T-helper 17 cell (primary cell): ENCODE measurements at regions not wholly inside any gene's neighbourhood (a gene's known extent, or its start where the extent isn't known, plus 50 kb on each side); places are given as distances from the start of the nearest gene placed in this dataset.

Experiments
- ATAC-seq: fragments of 150-1000 bp; cut with Tn5 transposase; 2 replicates; pipeline ENCODE4 v1.10.0; 2021; ENCODE audit warnings: mild to moderate bottlenecking, moderate library complexity
- DNase-seq, 3 donors: peaks; one replicate each; pipeline versions ENCODE4 v3.0.0 to v3.0.0-alpha.2; 2020 to 2021
- H3K9me3 ChIP-seq: one replicate; pipeline ENCODE4 v1.7.0; 2013; ENCODE audit warnings: low read length, mild to moderate bottlenecking; ENCODE audit not compliant: control insufficient read depth, poor library complexity, severe bottlenecking
- H3K27ac Mint-ChIP-seq: one replicate; pipeline ENCODE4 v1.8.0; 2022; ENCODE audit warnings: mild to moderate bottlenecking, moderate library complexity, mixed read lengths
- H3K27me3 Mint-ChIP-seq: one replicate; pipeline ENCODE4 v1.8.0; 2022; ENCODE audit warnings: mixed read lengths
- H3K36me3 Mint-ChIP-seq: one replicate; pipeline ENCODE4 v1.8.0; 2022; ENCODE audit warnings: low read depth, mixed read lengths
- H3K4me1 Mint-ChIP-seq: one replicate; pipeline ENCODE4 v1.8.0; 2022; ENCODE audit warnings: mild to moderate bottlenecking, mixed read lengths
- H3K4me3 Mint-ChIP-seq: one replicate; pipeline ENCODE4 v1.8.0; 2022; ENCODE audit warnings: mild to moderate bottlenecking, moderate library complexity, mixed read lengths

GRCh38 chr2:53442093-53442492 lies 325.5 kb upstream of the CHAC2 start:
- Mint-ChIP-seq H3K4me3 (no peak overlapping the region), H3K36me3 (no peaks in the 10 kb centered on the region), H3K27me3 (peaks cover 16% of the 10 kb centered on the region), H3K27ac (no peak overlapping the region), H3K4me1 (no peaks in the 10 kb centered on the region)
- no peak for ATAC-seq
- DNase-seq: no peak
- no peaks in the 10 kb centered on the region for H3K9me3 ChIP-seq

- no peak overlapping the region for H3K4me3 Mint-ChIP-seq
- H3K27me3 Mint-ChIP-seq: peaks cover 7% of the 10 kb centered on the region
- H3K9me3 ChIP-seq: no peaks in the 10 kb centered on the region
- no peaks in the 10 kb centered on the region for H3K36me3 Mint-ChIP-seq
- no peak for DNase-seq
- no peak overlapping the region for H3K27ac Mint-ChIP-seq
- no peaks in the 10 kb centered on the region for H3K4me1 Mint-ChIP-seq
- no peak for ATAC-seq
These were observed 328.9 kb upstream of the CHAC2 start for GRCh38 chr2:53438692-53439091.

GRCh38 chr2:53438100-53438499 lies 329.5 kb upstream of the CHAC2 start:
- Mint-ChIP-seq H3K27ac (no peak overlapping the region), H3K4me3 (no peak overlapping the region), H3K4me1 (no peaks in the 10 kb centered on the region), H3K36me3 (no peaks in the 10 kb centered on the region), H3K27me3 (peaks cover 7% of the 10 kb centered on the region)
- no peaks in the 10 kb centered on the region for H3K9me3 ChIP-seq
- no peak for DNase-seq
- no peak for ATAC-seq

GRCh38 chr2:53437371-53437770 lies 330.2 kb upstream of the CHAC2 start:
- Mint-ChIP-seq H3K27ac (no peak overlapping the region), H3K27me3 (peaks cover under 1% of the 10 kb centered on the region), H3K4me3 (no peak overlapping the region), H3K4me1 (no peaks in the 10 kb centered on the region), H3K36me3 (no peaks in the 10 kb centered on the region)
- no peak for ATAC-seq
- no peak for DNase-seq
- H3K9me3 ChIP-seq: no peaks in the 10 kb centered on the region

- Mint-ChIP-seq H3K27ac (no peak overlapping the region), H3K27me3 (no peaks in the 10 kb centered on the region), H3K36me3 (no peaks in the 10 kb centered on the region), H3K4me1 (no peaks in the 10 kb centered on the region), H3K4me3 (no peak overlapping the region)
- no peaks in the 10 kb centered on the region for H3K9me3 ChIP-seq
- DNase-seq: no peak
- ATAC-seq: no peak
These were observed 330.7 kb upstream of the CHAC2 start for GRCh38 chr2:53436882-53437281.

GRCh38 chr2:53435610-53436009 lies 332.0 kb upstream of the CHAC2 start:
- ATAC-seq (no peak), DNase-seq (no peak)
- no peaks in the 10 kb centered on the region for H3K36me3 Mint-ChIP-seq
- H3K27ac Mint-ChIP-seq: no peak overlapping the region
- no peak overlapping the region for H3K4me3 Mint-ChIP-seq
- no peaks in the 10 kb centered on the region for H3K27me3 Mint-ChIP-seq
- H3K4me1 Mint-ChIP-seq: no peaks in the 10 kb centered on the region
- H3K9me3 ChIP-seq: no peaks in the 10 kb centered on the region

GRCh38 chr2:53434466-53434865 lies 333.1 kb upstream of the CHAC2 start:
- DNase-seq (no peak), ATAC-seq (no peak)
- no peaks in the 10 kb centered on the region for H3K4me1 Mint-ChIP-seq

GRCh38 chr2:53432936-53433335 lies 334.7 kb upstream of the CHAC2 start:
- no peak for ATAC-seq
- Mint-ChIP-seq H3K36me3 (no peaks in the 10 kb centered on the region), H3K27ac (no peak overlapping the region), H3K4me1 (no peaks in the 10 kb centered on the region), H3K4me3 (no peak overlapping the region), H3K27me3 (peaks cover 5% of the 10 kb centered on the region)
- H3K9me3 ChIP-seq: no peaks in the 10 kb centered on the region
- DNase-seq: no peak

More at GRCh38 chr2:53434466-53434865, 333.1 kb upstream of the CHAC2 start:
- no peak overlapping the region for H3K4me3 Mint-ChIP-seq
- no peaks in the 10 kb centered on the region for H3K27me3 Mint-ChIP-seq
- H3K9me3 ChIP-seq: no peaks in the 10 kb centered on the region
- no peaks in the 10 kb centered on the region for H3K36me3 Mint-ChIP-seq
- H3K27ac Mint-ChIP-seq: no peak overlapping the region

- no peak overlapping the region for H3K27ac Mint-ChIP-seq
- ATAC-seq (no peak), DNase-seq (no peak)
- no peaks in the 10 kb centered on the region for H3K36me3 Mint-ChIP-seq
- no peaks in the 10 kb centered on the region for H3K4me1 Mint-ChIP-seq
- no peak overlapping the region for H3K4me3 Mint-ChIP-seq
- H3K27me3 Mint-ChIP-seq: peaks cover 5% of the 10 kb centered on the region
- H3K9me3 ChIP-seq: no peaks in the 10 kb centered on the region
These were observed 337.7 kb upstream of the CHAC2 start for GRCh38 chr2:53429901-53430300.

GRCh38 chr2:53424902-53425301 lies 342.7 kb upstream of the CHAC2 start:
- Mint-ChIP-seq H3K36me3 (no peaks in the 10 kb centered on the region), H3K27me3 (peaks cover 5% of the 10 kb centered on the region), H3K27ac (no peak overlapping the region), H3K4me3 (no peak overlapping the region), H3K4me1 (no peaks in the 10 kb centered on the region)
- no peaks in the 10 kb centered on the region for H3K9me3 ChIP-seq
- DNase-seq: no peak
- no peak for ATAC-seq

GRCh38 chr2:53423465-53423864 lies 344.1 kb upstream of the CHAC2 start:
- no peaks in the 10 kb centered on the region for H3K9me3 ChIP-seq
- Mint-ChIP-seq H3K27ac (no peak overlapping the region), H3K36me3 (no peaks in the 10 kb centered on the region), H3K27me3 (peaks cover under 1% of the 10 kb centered on the region), H3K4me3 (no peak overlapping the region), H3K4me1 (no peaks in the 10 kb centered on the region)
- DNase-seq (no peak), ATAC-seq (no peak)

GRCh38 chr2:53422979-53423378 lies 344.6 kb upstream of the CHAC2 start:
- no peak overlapping the region for H3K27ac Mint-ChIP-seq
- no peak overlapping the region for H3K4me3 Mint-ChIP-seq
- H3K36me3 Mint-ChIP-seq: no peaks in the 10 kb centered on the region
- no peaks in the 10 kb centered on the region for H3K4me1 Mint-ChIP-seq
- no peak for ATAC-seq
- no peaks in the 10 kb centered on the region for H3K9me3 ChIP-seq
- H3K27me3 Mint-ChIP-seq: no peaks in the 10 kb centered on the region
- no peak for DNase-seq

- no peaks in the 10 kb centered on the region for H3K4me1 Mint-ChIP-seq
- no peaks in the 10 kb centered on the region for H3K9me3 ChIP-seq
- ATAC-seq: no peak
- no peaks in the 10 kb centered on the region for H3K36me3 Mint-ChIP-seq
- no peak for DNase-seq
- H3K27me3 Mint-ChIP-seq: no peaks in the 10 kb centered on the region
- no peak overlapping the region for H3K4me3 Mint-ChIP-seq
- no peak overlapping the region for H3K27ac Mint-ChIP-seq
These were observed 350.2 kb upstream of the CHAC2 start for GRCh38 chr2:53417385-53417784.

- Mint-ChIP-seq H3K4me3 (no peak overlapping the region), H3K27ac (no peak overlapping the region), H3K27me3 (no peaks in the 10 kb centered on the region), H3K4me1 (no peaks in the 10 kb centered on the region), H3K36me3 (no peaks in the 10 kb centered on the region)
- no peak for ATAC-seq
- DNase-seq: no peak
- H3K9me3 ChIP-seq: no peaks in the 10 kb centered on the region
These were observed 360.1 kb upstream of the CHAC2 start for GRCh38 chr2:53407363-53408080.
